ENCODE measurements at regions not wholly inside any gene's neighbourhood (a gene's known extent, or its start where the extent isn't known, plus 50 kb on each side); places are given as distances from the start of the nearest gene placed in this dataset.

DNA sequence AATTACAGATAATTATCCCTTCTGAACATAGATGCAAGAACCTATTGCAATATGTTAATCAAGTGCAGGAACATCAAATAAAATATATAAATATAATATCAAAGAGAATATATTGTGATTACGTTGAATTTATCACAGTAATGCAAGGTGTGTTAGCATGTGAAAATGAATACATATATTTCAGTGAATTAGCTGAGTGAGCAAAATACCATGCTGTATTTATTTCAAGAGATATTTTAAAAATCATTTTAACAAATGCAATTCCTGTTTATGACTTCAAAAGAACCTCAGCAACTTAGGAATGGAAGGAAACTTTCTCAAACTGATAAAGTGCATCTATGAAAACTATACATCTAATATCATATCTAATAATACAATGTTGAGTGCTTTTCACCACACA lies 856.9 kb upstream of the PTPRD start:
- Mint-ChIP-seq H3K36me3 (no peaks in the 10 kb centered on the region), H3K9me3 (peaks cover 2% of the 10 kb centered on the region), H3K4me3 (no peak overlapping the region), H3K4me1 (no peaks in the 10 kb centered on the region), H3K27ac (no peak overlapping the region), H3K27me3 (no peaks in the 10 kb centered on the region)
- ATAC-seq (ENCODE audit: low read depth) (no peak), DNase-seq (no peak)
- POLR2A ChIA-PET: no interaction called here

DNA sequence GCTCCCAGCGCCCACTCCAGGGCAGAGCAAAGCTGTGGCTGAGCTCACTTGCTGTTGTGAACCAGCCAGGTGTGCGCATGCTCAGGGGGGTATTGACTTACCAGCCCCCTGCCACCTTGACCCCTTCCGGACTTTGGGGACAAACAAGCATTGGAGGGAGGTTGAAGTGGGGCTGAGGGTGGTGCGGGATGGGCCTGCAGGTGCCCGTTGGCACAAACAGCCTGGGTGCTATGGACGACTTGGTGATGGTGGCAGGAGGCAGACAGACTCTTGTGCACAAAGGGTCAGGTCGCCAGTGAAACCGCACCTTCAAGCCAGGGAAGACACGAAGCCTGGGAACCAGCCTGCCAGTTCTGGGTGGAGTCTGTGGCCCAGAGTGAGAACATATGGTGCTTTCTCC lies 858.5 kb upstream of the PTPRD start:
- Mint-ChIP-seq H3K4me1 (no peaks in the 10 kb centered on the region), H3K27me3 (no peaks in the 10 kb centered on the region), H3K36me3 (no peaks in the 10 kb centered on the region), H3K27ac (no peak overlapping the region), H3K4me3 (no peak overlapping the region), H3K9me3 (peaks cover 2% of the 10 kb centered on the region)
- ATAC-seq (ENCODE audit: low read depth): no peak
- DNase-seq: no peak
- POLR2A ChIA-PET: no interaction called here

DNA sequence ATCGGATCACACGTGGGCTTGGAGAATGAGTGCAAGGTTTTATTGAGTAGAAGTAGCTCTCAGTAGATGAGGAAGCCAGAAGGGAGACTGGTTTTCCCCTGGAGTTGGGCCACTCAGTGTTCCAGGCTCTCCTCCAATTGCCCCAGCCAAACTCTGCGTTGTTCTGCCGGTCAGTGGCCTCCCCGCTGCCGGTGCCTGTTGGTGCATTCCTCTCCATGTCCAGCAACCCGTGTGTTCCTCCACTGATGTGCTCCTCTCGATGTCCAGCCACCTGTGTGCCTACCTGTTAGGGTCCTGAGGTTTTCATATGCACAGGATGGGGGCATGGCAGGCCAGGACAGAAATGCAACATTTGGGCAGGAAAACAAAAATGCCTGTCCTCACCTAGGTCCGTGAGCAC lies 888.0 kb upstream of the PTPRD start:
- ATAC-seq (ENCODE audit: low read depth): no peak
- Mint-ChIP-seq H3K4me3 (no peak overlapping the region), H3K27ac (no peak overlapping the region), H3K27me3 (no peaks in the 10 kb centered on the region), H3K4me1 (no peaks in the 10 kb centered on the region), H3K9me3 (peaks cover 7% of the 10 kb centered on the region), H3K36me3 (no peaks in the 10 kb centered on the region)
- POLR2A ChIA-PET: no interaction called here
- no peak for DNase-seq

DNA sequence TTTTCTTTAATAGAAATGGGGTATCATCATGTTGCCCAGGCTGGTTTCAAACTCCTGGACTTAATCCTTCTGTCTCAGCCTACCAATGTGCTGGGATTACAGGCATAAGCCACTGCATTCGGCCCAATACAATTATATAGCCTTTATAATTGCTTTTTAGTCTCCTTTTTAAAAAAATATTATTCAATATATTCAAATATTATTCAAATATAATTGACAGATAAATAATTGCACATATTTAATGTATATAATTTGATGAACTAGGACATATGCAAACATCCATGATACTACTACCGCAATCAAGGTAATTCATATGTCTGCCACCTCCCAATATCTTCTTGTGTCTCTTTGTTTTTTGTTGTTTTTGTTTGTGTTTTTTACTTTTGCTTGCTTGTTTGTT lies 894.2 kb upstream of the PTPRD start:
- ATAC-seq (ENCODE audit: low read depth) (no peak), DNase-seq (no peak)
- H3K36me3 Mint-ChIP-seq: no peaks in the 10 kb centered on the region
- H3K4me1 Mint-ChIP-seq: no peaks in the 10 kb centered on the region
- H3K27me3 Mint-ChIP-seq: no peaks in the 10 kb centered on the region
- H3K27ac Mint-ChIP-seq: no peak overlapping the region
- H3K9me3 Mint-ChIP-seq: peaks cover 4% of the 10 kb centered on the region
- POLR2A ChIA-PET: no interaction called here
- no peak overlapping the region for H3K4me3 Mint-ChIP-seq

DNA sequence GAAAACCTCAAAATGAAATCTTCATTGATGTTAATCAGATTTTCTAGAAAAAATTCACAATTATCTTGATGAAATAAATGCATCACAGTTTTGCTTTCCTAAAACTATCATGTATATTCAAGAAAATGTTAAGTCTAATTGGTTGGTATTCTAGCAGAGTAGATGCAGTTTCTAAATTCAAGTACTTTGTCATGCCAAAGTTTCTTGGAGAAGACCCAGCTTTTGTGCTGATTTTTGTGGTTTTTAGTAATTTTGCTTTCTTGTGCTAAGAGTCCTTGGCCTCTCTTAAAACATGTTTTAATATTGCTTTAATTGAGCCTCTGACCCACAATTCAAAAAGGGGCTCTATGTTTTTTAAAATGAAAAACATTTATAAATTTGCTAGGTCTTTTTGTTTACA lies 924.8 kb upstream of the PTPRD start:
- no peaks in the 10 kb centered on the region for H3K9me3 Mint-ChIP-seq
- ATAC-seq (ENCODE audit: low read depth): no peak
- H3K27ac Mint-ChIP-seq: no peak overlapping the region
- H3K27me3 Mint-ChIP-seq: no peaks in the 10 kb centered on the region
- H3K4me3 Mint-ChIP-seq: no peak overlapping the region
- H3K36me3 Mint-ChIP-seq: no peaks in the 10 kb centered on the region
- POLR2A ChIA-PET: no interaction called here
- no peaks in the 10 kb centered on the region for H3K4me1 Mint-ChIP-seq
- no peak for DNase-seq

DNA sequence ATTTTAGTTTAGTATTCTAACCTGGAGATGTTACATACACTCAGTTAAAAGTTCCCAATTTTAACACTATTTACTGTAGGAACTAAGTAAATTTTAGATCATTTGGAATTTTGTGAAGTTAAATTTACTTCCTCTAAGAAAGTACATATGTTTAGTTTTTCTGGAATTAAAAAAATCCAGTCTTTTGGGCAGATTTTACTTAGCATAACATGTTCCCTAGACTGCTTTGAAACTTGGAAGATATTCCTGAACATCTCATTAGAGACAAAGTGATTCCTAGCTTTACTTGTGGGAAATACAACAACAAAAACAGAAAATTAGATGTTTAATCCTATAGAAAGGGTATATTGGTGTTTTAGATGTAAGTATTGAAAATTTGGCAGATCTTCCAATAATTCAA lies 930.0 kb upstream of the PTPRD start:
- H3K27ac Mint-ChIP-seq: no peak overlapping the region
- H3K9me3 Mint-ChIP-seq: peaks cover 1% of the 10 kb centered on the region
- H3K27me3 Mint-ChIP-seq: no peaks in the 10 kb centered on the region
- no peaks in the 10 kb centered on the region for H3K36me3 Mint-ChIP-seq
- POLR2A ChIA-PET: no interaction called here
- no peak overlapping the region for H3K4me3 Mint-ChIP-seq
- ATAC-seq (ENCODE audit: low read depth) (no peak), DNase-seq (no peak)
- H3K4me1 Mint-ChIP-seq: no peaks in the 10 kb centered on the region

DNA sequence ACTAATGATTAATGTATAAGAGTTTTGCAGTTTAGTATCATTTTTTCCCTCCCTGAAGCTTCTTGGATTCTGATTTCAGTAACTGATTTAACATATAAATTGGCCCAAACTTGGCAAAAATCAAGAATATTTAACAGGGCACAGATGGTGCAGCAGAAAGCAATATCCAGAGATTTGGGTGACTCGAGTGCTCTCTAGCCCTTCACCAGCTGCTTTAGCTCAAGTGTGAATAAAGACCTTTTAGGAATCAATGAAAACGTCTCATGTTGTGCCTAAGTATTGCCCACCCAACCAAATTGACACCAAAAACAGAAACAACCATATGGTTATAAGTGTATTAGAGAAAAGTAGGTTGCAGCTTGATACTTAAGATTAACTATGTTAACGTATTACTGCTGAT lies 933.4 kb upstream of the PTPRD start:
- H3K27me3 Mint-ChIP-seq: no peaks in the 10 kb centered on the region
- H3K4me1 Mint-ChIP-seq: no peaks in the 10 kb centered on the region
- no peak overlapping the region for H3K27ac Mint-ChIP-seq
- H3K4me3 Mint-ChIP-seq: no peak overlapping the region
- POLR2A ChIA-PET: no interaction called here
- no peak for DNase-seq
- peaks cover 3% of the 10 kb centered on the region for H3K9me3 Mint-ChIP-seq
- no peak for ATAC-seq (ENCODE audit: low read depth)
- H3K36me3 Mint-ChIP-seq: no peaks in the 10 kb centered on the region

DNA sequence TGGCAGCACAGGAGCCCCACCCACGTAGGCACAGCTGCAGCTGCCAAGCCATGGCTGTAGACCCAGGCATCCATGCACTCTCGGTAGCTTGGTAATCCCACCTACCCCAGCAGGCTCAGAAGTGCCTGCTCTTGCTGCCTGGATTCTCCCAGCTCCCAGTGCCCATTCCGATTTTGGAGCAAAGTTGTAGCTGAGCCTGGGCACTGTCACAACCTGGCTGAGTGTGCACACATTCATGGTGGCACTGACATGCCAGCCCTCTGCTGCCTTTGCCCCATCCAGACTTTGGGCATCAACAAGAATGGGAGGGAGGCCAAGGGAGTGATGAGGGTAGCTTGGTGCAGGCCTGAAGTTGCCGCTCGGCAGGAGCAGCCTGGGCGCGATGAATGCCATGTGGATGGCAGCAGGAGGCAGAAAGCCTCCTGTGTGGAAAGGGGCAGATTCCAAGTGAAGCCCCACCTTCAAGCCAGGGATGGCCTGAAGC lies 936.6 kb upstream of the PTPRD start:
- H3K4me1 Mint-ChIP-seq: no peaks in the 10 kb centered on the region
- POLR2A ChIA-PET: no interaction called here
- DNase-seq (no peak), ATAC-seq (ENCODE audit: low read depth) (no peak)
- H3K9me3 Mint-ChIP-seq: peaks cover 8% of the 10 kb centered on the region
- H3K27ac Mint-ChIP-seq: no peak overlapping the region
- H3K4me3 Mint-ChIP-seq: no peak overlapping the region
- no peaks in the 10 kb centered on the region for H3K36me3 Mint-ChIP-seq
- H3K27me3 Mint-ChIP-seq: no peaks in the 10 kb centered on the region

DNA sequence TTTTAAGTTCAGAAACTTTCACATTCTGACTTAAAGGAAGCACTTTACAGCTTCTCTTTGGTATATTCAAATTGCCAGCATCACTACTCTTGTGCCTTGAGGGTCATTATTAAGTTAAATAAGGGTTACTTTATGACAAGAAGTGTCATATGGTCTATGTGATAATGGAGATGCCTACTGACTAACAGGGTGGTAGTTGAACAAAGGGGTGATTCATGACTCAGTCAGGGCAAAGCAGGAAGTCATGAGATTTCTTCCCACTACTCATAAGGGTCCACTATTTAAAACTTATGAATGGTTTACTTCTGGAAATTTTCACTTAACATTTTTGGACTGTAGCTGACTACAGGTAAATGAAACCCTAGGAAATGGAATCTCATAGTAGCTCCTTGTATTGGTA lies 938.3 kb upstream of the PTPRD start:
- H3K27ac Mint-ChIP-seq: no peak overlapping the region
- ATAC-seq (ENCODE audit: low read depth): no peak

DNA sequence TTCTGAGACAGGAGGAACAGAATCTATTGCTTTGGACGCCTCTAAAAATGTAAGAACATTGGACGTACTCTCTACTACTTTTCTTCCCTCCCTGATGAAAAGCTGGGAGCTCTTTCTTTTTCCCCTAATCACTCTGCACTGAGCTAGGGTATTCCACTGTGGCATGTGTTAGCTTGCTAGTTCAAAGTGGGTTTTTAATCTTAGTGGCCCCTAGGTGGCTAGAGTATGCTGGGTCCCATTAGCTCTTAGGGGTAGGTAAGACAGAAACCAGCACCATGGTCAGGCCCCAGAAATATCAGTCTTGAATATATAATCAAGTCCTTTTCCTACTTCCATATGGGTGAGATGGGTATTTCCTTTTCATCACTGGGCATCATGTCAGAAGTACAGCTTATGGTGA lies 945.2 kb upstream of the PTPRD start:
- POLR2A ChIA-PET: no interaction called here
- Mint-ChIP-seq H3K27ac (no peak overlapping the region), H3K9me3 (peaks cover 2% of the 10 kb centered on the region), H3K4me1 (no peaks in the 10 kb centered on the region), H3K27me3 (no peaks in the 10 kb centered on the region), H3K36me3 (no peaks in the 10 kb centered on the region), H3K4me3 (no peak overlapping the region)
- DNase-seq (no peak), ATAC-seq (ENCODE audit: low read depth) (no peak)

More for the DNA sequence above, 938.3 kb upstream of the PTPRD start:
- Mint-ChIP-seq H3K9me3 (peaks cover 8% of the 10 kb centered on the region), H3K27me3 (no peaks in the 10 kb centered on the region), H3K4me1 (no peaks in the 10 kb centered on the region), H3K4me3 (no peak overlapping the region), H3K36me3 (no peaks in the 10 kb centered on the region)
- DNase-seq: no peak
- POLR2A ChIA-PET: no interaction called here

DNA sequence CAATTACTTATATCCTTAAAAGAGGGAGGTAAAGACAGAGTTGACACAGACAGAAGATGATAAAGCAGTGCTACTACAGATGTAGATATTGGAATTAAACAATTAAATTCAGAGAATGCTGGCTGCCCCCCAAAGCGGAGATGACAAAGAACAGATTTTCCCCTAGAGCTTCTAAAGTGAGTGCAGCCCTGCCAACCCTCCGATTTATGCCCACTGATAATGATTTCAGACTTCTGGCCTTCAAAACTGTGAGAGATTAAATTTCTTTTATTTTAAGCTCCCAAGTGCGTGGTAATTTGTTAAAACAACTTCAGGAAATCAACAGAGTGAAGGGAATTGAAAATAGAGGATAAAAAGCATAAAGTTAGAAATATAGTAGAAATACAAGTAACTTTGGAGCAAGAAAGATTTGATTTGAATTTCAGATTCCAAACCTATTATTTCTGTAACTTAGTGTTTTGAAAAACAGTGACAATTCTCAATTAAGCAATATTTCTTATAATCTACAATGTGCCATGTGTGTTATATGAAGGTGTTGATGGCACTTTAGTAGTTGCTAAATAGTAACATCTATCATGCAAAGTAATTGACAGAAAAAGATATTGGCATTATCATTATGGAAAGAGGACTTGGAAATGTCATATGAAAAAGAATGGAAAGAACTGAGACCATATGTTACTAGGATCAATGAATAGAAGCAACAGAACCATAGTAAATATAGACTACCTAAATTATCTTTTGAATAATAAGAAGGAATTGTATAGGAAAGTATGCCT lies 946.4 kb upstream of the PTPRD start:
- Mint-ChIP-seq H3K4me3 (no peak overlapping the region), H3K4me1 (no peaks in the 10 kb centered on the region), H3K27me3 (no peaks in the 10 kb centered on the region), H3K27ac (no peak overlapping the region), H3K9me3 (peaks cover 1% of the 10 kb centered on the region), H3K36me3 (no peaks in the 10 kb centered on the region)
- ATAC-seq (ENCODE audit: low read depth): no peak
- POLR2A ChIA-PET: no interaction called here
- DNase-seq: no peak

DNA sequence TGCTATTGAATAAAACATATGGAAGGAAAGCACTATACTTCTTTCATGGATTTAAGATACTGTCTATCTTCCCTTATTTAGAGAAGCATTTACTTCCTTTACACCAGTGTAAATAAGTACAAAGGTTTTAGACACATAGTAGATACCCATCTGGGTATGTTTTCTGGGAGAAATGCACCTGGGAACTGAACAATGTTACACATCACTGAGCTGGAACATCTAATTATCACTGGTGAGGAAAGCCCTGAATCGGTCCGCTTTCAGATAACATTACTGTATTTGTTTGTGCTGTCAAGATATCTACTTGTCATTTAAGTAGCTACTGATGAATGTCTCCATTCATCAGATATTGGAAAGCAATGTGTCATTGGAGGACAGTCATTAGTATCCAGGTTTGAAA lies 964.7 kb upstream of the PTPRD start:
- POLR2A ChIA-PET: no interaction called here

DNA sequence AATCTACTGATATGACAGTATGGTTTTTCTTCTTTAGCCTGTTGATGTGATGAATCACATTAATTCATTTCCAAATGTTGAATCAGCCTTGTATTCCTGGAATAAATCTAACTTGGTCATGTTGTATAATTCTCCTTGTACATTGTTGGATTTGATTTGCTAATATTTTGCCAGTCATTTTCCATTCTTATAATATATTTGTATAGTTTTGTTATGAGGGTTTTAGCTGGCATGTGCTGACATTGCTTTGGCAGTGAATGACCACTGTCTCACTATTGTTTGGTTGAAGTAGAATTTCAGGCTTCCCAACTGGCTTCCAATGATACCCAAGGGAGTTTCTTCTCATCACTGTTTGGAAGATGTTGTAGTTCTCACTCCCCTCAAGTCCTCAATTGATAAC lies 983.0 kb upstream of the PTPRD start:
- POLR2A ChIA-PET: no interaction called here

More for the DNA sequence above, 964.7 kb upstream of the PTPRD start:
- no peak overlapping the region for H3K4me3 Mint-ChIP-seq
- no peaks in the 10 kb centered on the region for H3K27me3 Mint-ChIP-seq
- ATAC-seq (ENCODE audit: low read depth): no peak
- no peaks in the 10 kb centered on the region for H3K4me1 Mint-ChIP-seq
- peaks cover 6% of the 10 kb centered on the region for H3K9me3 Mint-ChIP-seq
- no peaks in the 10 kb centered on the region for H3K36me3 Mint-ChIP-seq
- no peak for DNase-seq
- H3K27ac Mint-ChIP-seq: no peak overlapping the region

DNA sequence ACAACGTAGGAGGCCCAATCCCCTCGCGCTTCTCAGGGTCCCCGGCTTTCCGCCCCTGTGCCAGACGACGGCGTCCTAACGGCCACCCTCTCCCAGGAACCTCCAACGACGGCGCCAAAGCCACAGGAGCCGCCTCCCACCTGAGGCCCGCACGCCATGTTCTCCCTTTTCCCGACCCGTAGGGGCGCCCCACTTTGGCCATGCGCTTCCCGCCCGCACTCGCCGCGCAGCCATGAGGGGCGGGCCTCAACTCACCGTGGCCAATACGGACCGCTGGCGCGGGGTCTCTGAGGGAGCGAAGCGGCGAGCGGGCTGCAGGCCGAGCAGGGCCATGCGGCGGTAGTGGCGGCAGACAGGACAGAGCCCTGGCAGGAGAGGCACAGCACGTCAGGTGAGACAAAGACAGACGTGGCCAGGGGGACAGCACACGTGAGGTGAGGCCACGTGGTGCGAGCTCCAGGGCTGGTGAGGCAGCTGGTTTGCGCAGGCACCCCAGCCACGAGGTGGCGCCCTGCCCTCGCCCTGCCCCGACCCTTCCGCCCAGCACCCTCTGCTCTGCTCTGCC lies 1005.5 kb upstream of the PTPRD start:
- DNase-seq (no peak), ATAC-seq (ENCODE audit: low read depth) (no peak)
- Mint-ChIP-seq H3K27me3 (no peaks in the 10 kb centered on the region), H3K4me1 (no peaks in the 10 kb centered on the region), H3K4me3 (no peak overlapping the region), H3K27ac (no peak overlapping the region), H3K9me3 (peaks cover 8% of the 10 kb centered on the region), H3K36me3 (no peaks in the 10 kb centered on the region)
- POLR2A ChIA-PET: no interaction called here

More for the DNA sequence above, 983.0 kb upstream of the PTPRD start:
- ATAC-seq (ENCODE audit: low read depth): no peak
- H3K4me3 Mint-ChIP-seq: no peak overlapping the region
- H3K27ac Mint-ChIP-seq: no peak overlapping the region
- H3K36me3 Mint-ChIP-seq: no peaks in the 10 kb centered on the region
- no peaks in the 10 kb centered on the region for H3K27me3 Mint-ChIP-seq
- H3K4me1 Mint-ChIP-seq: no peaks in the 10 kb centered on the region
- peaks cover 4% of the 10 kb centered on the region for H3K9me3 Mint-ChIP-seq
- no peak for DNase-seq
